ENCODE measurements at regions not wholly inside any gene's neighbourhood (a gene's known extent, or its start where the extent isn't known, plus 50 kb on each side); places are given as distances from the start of the nearest gene placed in this dataset.

GRCh38 chr2:223180463-223180862 is 128.5 kb downstream of the KCNE4 start:
- ATAC-seq (no peak), DNase-seq (no peak)
- Histone ChIP-seq H3K36me3 (ENCODE audit: low read depth, low read length) (no peaks in the 10 kb centered on the region), H3F3A (ENCODE audit: low read length, unreplicated experiment) (no peaks in the 10 kb centered on the region), H3K27me3 (ENCODE audit: low read length) (peaks cover 36% of the 10 kb centered on the region), H3K27ac (ENCODE audit: low read length) (no peak overlapping the region), H2AFZ (ENCODE audit: low read length) (no peak overlapping the region), H4K20me1 (ENCODE audit: low read length) (no peaks in the 10 kb centered on the region), H3K9ac (ENCODE audit: low read length) (no peak overlapping the region), H3K4me2 (ENCODE audit: low read length) (no peak overlapping the region), H3K4me3 (ENCODE audit: low read length) (no peak overlapping the region), H3K4me1 (ENCODE audit: insufficient read depth, low read length) (no peaks in the 10 kb centered on the region), H3K9me3 (ENCODE audit: low read length) (no peaks in the 10 kb centered on the region), H3K9me2 (replicated peaks; ENCODE audit: low read length) (no peaks in the 10 kb centered on the region), H3K79me2 (ENCODE audit: low read length) (no peaks in the 10 kb centered on the region)
- intact Hi-C loops (cut with micrococcal nuclease): no loop called here
- no peak for TF ChIP-seq CTCF (conservative IDR thresholded peaks at IDR 0.05; ENCODE audit: low read depth, low read length)
- TF ChIP-seq EZH2 (IDR thresholded peaks at IDR 0.05; ENCODE audit: low read length, unreplicated experiment): no peak
- TF ChIP-seq EZH2phosphoT487 (IDR thresholded peaks at IDR 0.05; ENCODE audit: borderline replicate concordance, low read length): no peak
- no TSS peak for BruUV-seq (replicated peaks)
- CTCF ChIA-PET: no interaction called here
- POLR2A ChIA-PET (ENCODE audit: unreplicated experiment): no interaction called here

GRCh38 chr2:223181561-223181960 is 129.6 kb downstream of the KCNE4 start:
- Histone ChIP-seq H4K20me1 (ENCODE audit: low read length) (no peaks in the 10 kb centered on the region), H3K27me3 (ENCODE audit: low read length) (peaks cover 26% of the 10 kb centered on the region), H3K36me3 (ENCODE audit: low read depth, low read length) (no peaks in the 10 kb centered on the region), H3K9me3 (ENCODE audit: low read length) (no peaks in the 10 kb centered on the region), H3K79me2 (ENCODE audit: low read length) (no peaks in the 10 kb centered on the region), H3K4me1 (ENCODE audit: insufficient read depth, low read length) (no peaks in the 10 kb centered on the region), H3F3A (ENCODE audit: low read length, unreplicated experiment) (no peaks in the 10 kb centered on the region), H2AFZ (ENCODE audit: low read length) (no peak overlapping the region), H3K9ac (ENCODE audit: low read length) (no peak overlapping the region), H3K4me2 (ENCODE audit: low read length) (no peak overlapping the region), H3K4me3 (ENCODE audit: low read length) (no peak overlapping the region), H3K9me2 (replicated peaks; ENCODE audit: low read length) (no peaks in the 10 kb centered on the region), H3K27ac (ENCODE audit: low read length) (no peak overlapping the region)
- DNase-seq (no peak), ATAC-seq (no peak)
- ChIA-PET CTCF (no interaction called here), POLR2A (ENCODE audit: unreplicated experiment) (no interaction called here)
- no peak for TF ChIP-seq EZH2 (IDR thresholded peaks at IDR 0.05; ENCODE audit: low read length, unreplicated experiment)
- no peak for TF ChIP-seq EZH2phosphoT487 (IDR thresholded peaks at IDR 0.05; ENCODE audit: borderline replicate concordance, low read length)
- no peak for TF ChIP-seq CTCF (conservative IDR thresholded peaks at IDR 0.05; ENCODE audit: low read depth, low read length)
- BruUV-seq (replicated peaks): no TSS peak
- intact Hi-C loops (cut with micrococcal nuclease): no loop called here

- CTCF ChIA-PET: no interaction called here
- Histone ChIP-seq H3K9me2 (replicated peaks; ENCODE audit: low read length) (no peaks in the 10 kb centered on the region), H3K27me3 (ENCODE audit: low read length) (peaks cover 26% of the 10 kb centered on the region), H3K4me1 (ENCODE audit: insufficient read depth, low read length) (no peaks in the 10 kb centered on the region), H3K36me3 (ENCODE audit: low read depth, low read length) (no peaks in the 10 kb centered on the region), H3K4me3 (ENCODE audit: low read length) (no peak overlapping the region), H3K9me3 (ENCODE audit: low read length) (no peaks in the 10 kb centered on the region), H3K27ac (ENCODE audit: low read length) (no peak overlapping the region), H4K20me1 (ENCODE audit: low read length) (no peaks in the 10 kb centered on the region), H2AFZ (ENCODE audit: low read length) (no peak overlapping the region), H3K79me2 (ENCODE audit: low read length) (no peaks in the 10 kb centered on the region), H3K9ac (ENCODE audit: low read length) (no peak overlapping the region), H3F3A (ENCODE audit: low read length, unreplicated experiment) (no peaks in the 10 kb centered on the region), H3K4me2 (ENCODE audit: low read length) (no peak overlapping the region)
- DNase-seq (no peak), ATAC-seq (no peak)
- intact Hi-C loops (cut with micrococcal nuclease): no loop called here
- POLR2A ChIA-PET (ENCODE audit: unreplicated experiment): no interaction called here
- TF ChIP-seq CTCF (conservative IDR thresholded peaks at IDR 0.05; ENCODE audit: low read depth, low read length) (no peak), EZH2 (IDR thresholded peaks at IDR 0.05; ENCODE audit: low read length, unreplicated experiment) (no peak), EZH2phosphoT487 (IDR thresholded peaks at IDR 0.05; ENCODE audit: borderline replicate concordance, low read length) (no peak)
- no TSS peak for BruUV-seq (replicated peaks)
Measured at GRCh38 chr2:223182356-223182755, 130.4 kb downstream of the KCNE4 start.

Data from PC-3 (cell line).